ENCODE measurements at regions not wholly inside any gene's neighbourhood (a gene's known extent, or its start where the extent isn't known, plus 50 kb on each side); places are given as distances from the start of the nearest gene placed in this dataset.

DNA sequence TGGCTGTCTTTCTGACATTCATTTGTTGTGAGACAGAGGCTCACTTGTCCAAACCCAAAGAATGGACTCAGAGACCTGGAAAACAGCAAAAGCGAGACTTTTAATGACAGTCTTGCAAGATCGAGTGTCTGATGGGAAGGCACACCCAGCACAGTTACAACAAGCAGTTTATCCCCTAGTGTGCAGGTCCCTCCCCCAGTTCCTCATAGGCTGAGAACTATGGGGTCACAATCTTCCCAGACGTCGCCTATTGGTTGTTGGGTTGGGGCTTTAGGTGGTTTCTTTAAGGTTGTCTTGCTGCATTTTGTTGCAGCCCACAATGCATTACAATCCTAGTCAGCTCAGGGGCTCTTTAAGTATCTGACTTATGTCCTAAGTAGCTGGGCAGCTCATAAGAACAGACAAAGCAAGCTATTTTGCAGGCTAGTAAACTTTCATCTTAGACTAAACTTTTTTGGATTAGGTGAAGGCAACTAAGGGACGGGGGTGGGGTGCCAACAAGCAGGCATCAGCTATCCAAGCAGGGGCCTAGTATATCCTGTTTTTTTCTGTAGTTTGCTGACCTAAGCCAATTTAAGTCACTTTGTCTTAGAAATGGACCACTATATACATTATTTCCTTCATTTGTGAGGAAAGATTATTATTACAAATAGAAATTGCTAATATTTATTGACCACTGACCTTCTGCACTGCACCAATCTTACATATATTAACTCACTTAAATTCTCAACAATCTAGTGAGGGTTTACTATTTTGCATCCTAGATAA, 151.8 kb downstream of the SETD4 start:
- TF ChIP-seq, protein P1, sequence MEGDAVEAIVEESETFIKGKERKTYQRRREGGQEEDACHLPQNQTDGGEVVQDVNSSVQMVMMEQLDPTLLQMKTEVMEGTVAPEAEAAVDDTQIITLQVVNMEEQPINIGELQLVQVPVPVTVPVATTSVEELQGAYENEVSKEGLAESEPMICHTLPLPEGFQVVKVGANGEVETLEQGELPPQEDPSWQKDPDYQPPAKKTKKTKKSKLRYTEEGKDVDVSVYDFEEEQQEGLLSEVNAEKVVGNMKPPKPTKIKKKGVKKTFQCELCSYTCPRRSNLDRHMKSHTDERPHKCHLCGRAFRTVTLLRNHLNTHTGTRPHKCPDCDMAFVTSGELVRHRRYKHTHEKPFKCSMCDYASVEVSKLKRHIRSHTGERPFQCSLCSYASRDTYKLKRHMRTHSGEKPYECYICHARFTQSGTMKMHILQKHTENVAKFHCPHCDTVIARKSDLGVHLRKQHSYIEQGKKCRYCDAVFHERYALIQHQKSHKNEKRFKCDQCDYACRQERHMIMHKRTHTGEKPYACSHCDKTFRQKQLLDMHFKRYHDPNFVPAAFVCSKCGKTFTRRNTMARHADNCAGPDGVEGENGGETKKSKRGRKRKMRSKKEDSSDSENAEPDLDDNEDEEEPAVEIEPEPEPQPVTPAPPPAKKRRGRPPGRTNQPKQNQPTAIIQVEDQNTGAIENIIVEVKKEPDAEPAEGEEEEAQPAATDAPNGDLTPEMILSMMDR (conservative IDR thresholded peaks at IDR 0.05; ENCODE audit: low read length), result no peak
- TF ChIP-seq EZH2phosphoT487 (IDR thresholded peaks at IDR 0.05; ENCODE audit: borderline replicate concordance), result no peak
